GM21723 (cell line): ENCODE measurements at regions not wholly inside any gene's neighbourhood (a gene's known extent, or its start where the extent isn't known, plus 50 kb on each side); places are given as distances from the start of the nearest gene placed in this dataset.
A peak's percentile ranks its signal among the peaks of the same experiment; 100 is the strongest.

Experiments
- ATAC-seq: cut with Tn5 transposase; IDR thresholded peaks from one replicate; pipeline ENCODE4 v1.9.1; 2021; ENCODE audit warnings: mild to moderate bottlenecking, moderate library complexity; ENCODE audit not compliant: unreplicated experiment

DNA sequence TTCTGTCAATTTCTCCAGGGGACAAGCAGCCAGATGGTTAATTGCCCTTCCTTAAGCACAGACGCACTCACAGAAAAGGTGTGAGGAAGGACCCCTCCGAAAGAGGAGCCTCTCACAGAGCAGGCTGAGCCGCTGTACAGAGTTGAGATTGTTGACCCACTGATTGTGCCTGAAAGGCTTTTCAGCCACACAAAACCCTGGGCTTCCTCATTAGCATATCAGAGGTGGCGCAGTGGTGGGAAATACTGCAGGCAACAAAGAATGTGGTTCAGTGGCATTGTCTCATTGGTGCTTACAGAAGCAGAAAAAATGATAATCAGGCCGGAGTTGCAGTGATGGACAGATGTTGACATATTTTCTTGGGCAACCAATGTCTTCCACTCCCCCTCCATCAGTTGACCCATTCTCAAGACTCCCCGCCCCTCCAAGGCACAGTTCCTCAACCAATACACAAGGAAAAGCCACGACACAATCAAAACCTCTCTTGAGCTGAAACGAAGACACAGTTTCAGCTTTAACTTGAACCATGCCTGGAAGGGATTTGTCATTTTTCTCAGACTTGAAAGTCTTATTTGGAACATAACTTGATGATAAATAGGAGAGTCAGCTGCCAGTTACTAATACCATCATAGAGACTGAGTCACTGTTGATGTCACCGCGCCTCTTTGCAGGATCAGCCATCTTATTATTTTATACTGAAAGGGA is 53.1 kb downstream of the ATXN3L start:
- ATAC-seq = no peak

DNA sequence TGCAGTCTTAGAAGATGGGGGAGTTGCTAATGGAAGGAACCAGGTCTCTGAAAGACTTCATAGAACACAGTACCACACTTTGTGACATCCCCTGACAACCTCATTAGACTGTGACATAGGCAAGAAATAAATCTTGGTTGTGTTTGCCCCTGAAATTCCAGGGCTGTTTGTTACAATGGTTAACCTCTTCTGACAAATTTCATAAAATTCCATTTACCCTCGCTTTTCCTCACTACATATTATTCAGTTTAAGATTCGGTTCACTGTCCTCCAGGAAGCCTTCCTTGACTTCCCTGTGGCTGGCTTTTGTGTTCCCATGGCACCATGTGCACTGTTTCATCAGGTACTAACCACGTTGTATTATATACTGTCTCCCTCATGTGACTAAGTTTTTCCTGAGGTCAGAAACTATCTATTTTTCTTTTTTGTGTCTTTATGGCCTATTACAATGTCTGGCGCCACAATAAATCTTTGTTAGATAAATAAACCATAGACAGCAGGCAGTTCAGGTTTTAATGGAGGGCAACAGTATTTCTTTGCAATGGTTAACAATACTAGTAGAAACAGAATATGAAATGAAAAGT is 54.2 kb downstream of the ATXN3L start:
- ATAC-seq = no peak

DNA sequence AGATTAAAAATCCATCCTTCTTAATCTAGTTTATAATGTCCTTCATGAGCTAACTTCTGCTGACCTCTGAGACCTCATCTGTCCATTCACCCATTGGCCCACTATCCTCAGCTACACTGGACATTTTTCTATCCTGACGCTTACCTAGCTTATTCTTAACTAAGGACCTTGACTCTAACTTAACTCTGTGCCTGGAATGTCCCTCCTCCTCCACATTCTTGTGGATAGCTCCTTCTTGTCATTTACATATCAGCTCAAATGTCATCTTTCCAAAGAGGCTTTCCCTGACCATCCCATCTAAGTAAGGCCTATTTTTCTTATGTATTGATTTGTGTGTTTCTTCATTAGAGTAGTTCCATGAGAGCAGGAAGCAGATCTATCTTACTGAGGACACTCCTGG is 54.7 kb downstream of the ATXN3L start:
- no peak for ATAC-seq

DNA sequence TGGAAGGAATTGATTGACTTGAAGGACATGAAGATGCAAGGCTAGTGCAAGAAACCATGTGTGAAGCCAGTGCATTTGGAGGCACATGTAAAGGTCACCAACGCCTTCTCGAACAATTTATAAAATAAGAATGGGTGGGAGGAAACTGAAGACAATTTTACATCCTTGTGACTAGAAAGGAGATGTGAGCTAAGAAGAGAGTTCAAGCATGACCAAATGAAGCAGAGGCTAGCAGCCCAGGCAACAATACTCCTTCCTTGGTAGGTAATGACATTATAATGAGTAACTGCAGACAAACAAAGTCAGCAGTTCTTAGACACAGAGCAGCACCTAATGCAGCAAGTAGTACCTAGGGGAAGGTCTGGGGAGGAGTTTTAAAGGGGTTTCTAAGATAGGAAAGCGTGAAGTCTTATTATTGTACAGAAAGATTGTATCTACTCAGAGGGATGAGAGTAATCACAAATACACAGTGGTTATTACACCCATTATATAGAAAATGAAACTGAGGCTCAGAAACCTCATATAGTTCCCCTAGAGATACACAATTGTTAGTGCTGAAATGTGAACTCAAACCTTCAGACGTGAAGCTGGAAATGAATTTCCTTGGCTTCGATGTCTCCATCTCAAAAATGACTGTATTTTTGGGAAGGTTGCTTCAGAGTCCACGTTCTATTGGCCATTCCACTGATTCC is 56.1 kb downstream of the ATXN3L start:
- peak; percentile 76 for ATAC-seq

DNA sequence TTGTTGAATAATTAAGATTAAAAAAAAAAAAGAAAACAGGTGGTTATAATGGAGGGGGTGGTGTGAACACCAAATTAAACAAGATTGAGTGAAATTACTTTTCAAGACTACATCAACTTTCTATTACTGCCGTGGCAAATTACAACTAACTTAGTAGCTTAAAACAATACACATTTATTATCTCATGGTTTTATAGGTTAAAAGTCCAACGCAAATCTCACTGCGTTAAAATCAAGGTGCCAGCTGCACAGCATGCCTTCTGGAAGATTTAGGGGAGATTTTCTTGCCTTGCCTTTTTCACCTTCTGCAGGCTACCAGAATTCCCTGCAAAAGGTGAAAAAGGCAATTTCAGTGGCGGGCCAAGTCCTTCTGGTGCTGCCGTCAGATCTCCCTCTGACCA is 58.5 kb downstream of the ATXN3L start:
- ATAC-seq = no peak

DNA sequence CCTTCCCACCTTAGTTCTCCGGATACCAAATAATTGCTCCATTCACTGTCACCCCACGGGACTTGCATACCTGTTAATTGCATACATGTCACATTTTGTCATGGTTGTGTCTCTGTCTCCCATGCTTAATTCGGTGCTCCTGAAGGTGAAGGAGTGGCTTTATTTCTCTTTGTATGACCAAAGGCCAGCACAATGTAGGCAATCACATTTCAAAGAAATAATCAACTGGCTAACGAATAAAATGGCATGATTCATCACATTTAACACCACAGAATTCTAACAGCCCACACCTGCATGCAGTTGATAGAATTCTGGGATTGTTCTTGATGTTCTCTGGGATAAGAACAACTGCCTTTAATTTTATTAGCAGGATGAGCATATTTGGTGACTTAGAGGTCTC is 59.3 kb downstream of the ATXN3L start:
- ATAC-seq = no peak

DNA sequence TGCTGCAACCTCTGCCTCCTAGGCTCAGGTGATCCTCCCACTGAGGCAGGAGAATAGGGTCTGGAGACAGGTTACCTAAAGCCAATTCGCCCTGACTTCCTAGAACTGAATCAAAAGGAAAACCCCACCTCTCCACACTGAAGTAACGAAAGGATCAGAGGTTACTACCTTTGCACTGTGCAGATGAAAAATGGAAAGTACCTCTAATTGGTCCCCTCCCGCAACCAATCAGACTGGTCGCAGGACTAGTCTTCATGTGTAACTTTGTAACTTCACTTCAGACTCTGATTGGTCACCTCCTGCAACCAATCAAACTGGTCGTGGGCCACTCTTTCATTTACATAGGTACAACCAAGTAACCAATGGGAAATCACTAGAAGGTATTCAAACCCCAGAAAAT is 61.1 kb downstream of the ATXN3L start:
- no peak for ATAC-seq

DNA sequence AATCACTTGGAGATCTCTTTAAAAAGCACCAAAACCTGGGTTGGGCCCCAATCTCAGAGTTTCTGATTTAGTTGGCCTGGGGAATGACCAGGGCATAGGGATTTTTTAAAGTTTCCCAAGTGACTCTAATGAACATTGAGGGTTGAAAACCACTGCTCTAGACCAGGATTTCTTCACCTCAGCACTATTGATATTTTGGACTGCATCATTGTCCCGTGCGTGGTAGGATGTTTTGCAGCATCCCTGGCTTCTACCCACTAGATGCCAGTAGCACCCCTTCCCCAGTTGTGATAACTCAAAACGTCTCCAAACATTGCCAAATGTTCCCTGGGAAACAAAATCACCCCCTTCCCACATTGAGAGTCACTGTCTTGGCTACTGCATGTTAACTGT is 61.8 kb downstream of the ATXN3L start:
- peak; percentile 9 for ATAC-seq

DNA sequence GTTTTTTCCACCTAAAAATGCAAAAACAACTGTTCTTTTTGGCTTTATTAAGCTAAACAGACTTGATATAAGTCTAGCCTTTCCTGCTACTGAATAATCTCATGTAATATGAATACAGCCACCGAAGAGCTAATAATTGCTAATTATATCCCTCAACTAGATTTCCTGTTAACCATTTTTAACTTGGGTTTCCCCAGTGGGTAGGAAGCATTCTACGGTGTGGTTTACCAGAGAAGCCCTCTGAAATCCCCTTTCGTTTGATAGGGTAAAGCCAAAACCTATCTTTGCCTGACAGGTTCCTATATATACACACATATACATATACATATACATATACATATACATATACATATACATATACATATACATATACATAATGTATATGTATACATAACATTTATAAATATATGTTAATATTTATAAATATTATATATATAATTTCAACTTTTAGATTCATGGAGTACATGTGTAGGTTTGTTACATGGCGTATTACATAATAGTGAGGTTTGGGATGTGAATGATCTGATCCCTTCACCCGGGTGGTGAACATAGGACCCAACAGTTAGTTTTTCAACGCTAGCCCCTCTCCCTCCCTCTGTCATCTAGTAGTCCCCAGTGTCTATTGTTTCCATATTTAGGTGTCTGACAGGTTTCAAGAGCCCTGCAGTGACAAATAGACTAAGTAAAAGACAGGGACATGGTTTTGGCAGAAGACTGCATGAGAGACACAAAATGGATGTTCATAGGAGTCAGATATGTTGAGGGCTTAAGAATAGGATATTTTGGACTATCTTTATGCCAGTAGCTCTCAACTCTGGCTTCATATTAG is 62.4 kb downstream of the ATXN3L start:
- peak; percentile 68 for ATAC-seq

DNA sequence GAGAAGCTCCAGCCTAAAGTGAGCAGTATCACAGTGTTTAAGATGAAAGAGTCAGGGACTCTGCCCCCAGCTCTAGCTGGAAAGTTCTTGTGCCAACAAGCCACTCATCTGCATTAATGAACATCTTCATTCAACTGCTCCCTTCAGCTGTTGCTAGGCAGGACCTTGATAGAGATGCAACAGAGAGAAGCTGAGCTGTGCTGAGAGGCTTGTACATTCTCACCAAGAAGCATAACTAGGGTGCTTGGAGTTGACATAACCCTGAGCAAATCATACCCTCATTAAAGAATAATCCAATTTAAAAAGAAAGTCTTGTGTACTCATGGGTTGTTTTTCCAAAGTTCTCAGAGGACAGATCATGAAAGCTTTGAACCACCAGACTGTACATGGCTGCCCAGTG is 63.2 kb downstream of the ATXN3L start:
- ATAC-seq = no peak

DNA sequence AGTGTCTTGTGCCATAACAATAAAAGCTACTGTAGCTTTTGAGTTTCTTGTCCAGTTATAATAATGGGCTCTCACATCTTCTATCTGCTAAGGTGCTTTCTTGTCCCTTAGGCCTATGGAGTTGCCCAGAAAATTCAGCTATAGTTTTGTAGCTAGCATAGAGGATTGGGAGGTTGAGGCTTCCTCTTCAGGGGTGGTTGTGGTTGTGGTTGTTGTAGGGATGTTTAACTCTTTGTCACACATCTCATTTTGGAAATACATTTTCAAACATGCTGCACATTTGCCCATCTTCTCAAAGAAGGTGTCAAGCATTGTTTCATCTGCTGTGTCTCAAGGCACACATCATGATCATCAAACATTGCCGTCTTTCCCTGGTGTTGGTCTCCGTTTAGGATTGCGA is 65.0 kb downstream of the ATXN3L start:
- no peak for ATAC-seq

DNA sequence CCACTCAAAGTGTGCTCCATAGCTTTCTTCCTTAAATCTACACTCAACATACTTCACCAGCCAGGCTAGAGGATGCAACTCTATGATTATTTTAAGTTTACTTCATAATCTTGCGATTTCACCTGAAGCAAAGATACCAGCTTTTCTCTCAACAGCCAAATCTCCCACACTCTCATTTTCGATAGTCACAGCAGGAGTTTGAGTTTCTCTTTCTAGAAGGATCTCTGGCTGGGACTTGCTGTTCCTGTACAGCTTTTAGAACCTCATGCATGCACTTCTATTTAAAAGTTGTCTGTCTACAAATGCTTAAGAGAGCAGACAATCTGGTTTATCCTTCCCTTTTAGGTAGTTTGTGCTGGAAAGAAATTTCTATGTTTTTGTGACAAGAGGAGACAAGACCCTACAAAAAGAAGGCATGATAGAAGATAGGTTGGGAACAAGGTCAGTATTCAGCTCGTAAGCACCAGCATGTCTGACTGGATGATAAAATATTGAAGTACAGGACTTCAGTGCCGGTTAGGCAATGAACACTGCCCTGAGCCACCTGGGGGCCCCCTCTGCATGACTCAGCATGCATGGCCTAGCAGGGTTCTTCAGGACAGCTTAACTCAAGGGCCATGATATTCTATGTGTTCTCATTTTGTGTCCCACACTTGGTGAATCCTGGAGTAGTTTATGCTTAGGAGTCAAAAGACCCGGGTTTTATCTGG is 65.6 kb downstream of the ATXN3L start:
- ATAC-seq = peak; percentile 46

DNA sequence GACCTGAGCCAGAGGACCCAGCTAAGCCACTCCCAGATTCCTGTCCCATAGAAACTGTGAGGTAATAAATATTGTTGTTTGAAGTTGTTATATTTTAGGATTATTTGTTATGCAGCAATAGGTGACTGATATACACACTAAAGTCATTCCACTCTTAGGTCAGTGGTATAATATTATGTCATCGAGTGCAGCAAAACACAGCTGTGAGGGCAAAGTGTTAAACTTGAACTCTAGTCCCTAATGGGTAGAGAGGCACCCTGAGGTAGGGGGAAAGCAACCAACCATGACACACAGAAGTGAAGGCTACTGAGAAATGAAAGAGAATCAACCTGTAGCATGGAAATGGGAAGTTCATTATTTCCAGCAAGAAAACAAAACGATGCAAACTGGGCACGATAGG is 66.6 kb downstream of the ATXN3L start:
- no peak for ATAC-seq

DNA sequence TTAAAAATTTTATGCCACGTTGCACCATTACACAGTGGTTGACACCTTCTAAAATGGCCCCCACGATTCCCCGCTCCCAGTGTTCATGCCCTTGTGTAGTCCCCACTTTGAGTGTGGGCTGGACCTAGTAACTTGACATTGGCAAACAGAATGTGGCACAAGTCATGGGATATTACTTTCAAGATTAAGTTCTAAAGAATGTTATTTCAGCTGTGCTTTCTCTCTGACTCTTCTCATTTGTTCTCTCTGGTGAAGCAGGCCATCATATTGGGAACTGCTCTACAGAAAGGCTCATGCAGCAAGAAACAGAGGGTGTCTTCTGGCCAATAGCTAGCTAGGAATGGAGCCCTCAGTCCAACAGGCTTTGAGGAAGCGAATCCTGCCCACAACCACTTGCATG is 67.1 kb downstream of the ATXN3L start:
- no peak for ATAC-seq

DNA sequence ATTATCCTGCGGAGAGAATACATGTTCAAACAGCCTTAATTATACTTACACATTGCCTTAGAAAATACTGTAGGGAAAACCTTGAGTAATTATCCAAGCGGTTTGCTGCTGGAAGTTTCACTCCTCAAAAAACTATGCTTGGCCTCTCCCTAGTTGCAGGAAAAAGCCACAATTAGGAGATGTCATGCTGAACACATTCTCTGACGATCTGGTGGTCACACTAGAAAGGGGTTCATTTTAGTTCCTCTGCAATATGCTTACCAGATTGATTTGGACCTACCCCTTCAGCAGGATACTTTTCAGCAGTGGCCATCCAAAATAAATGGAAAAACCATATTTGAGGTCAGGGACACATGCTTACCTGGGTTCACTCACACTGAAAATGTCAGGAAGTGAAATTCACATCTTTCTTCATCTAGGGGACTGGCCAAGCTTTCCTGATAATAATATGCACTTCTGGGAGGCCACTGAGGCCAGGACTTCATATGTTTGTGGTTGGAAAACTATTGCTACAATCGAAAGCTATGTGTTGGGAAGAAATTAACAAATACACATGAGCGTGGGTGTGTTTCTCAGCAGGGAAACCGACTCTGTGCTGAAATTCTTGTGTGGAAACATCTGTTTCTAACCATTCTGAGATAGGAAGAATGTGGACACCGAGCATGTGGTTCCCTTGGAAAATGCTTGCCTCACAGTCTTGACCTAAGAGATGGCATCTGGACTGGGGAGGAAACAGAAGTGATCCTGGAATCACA is 68.8 kb downstream of the ATXN3L start:
- ATAC-seq = no peak

DNA sequence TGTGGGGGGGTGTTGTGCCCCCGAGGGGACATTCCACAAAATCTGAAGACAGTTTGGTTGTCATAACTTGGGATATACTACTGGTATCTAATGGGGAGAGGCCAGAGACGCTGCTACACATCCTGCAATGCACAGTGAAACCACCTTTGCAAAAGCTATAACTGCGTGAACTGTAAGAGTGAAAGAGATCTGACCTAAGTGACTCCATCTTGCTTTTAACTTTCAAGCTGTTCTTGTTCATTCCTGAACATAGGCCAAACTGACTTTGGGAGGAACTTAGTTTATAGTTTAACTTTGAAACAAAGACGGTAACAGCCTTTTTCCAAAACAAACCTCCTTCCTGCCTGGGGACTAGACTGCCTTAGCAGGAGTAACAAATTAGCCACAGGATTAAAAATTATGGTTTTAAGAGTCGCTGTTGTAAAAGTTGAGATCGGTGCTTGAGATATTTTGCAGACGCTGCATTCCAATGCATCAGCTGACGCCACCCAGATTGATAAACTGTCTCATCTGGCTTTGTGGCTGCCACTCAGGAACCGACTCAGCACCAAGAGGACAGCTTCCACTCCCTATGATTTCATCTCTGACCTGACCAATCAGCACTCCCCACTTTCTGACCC is 70.9 kb downstream of the ATXN3L start:
- no peak for ATAC-seq

DNA sequence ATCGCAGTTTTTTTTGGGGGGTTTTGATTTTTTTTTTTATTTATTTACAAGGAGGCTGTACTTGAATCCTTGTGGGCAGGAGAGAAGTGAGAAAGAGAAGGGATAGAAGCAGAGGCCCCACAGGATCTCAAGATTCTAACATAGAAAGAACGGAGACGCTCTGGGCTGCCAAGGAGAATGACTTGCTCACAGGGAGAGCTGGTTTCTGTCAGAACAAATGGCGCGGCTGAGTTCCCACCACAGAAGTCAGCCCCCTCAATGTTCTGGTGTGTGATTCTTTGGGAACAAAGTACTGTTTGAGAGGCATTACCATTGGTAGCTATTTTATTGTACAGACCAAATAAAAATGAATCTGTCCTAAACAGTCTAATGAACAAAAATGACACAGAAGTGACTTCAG is 80.6 kb downstream of the ATXN3L start:
- ATAC-seq = no peak

DNA sequence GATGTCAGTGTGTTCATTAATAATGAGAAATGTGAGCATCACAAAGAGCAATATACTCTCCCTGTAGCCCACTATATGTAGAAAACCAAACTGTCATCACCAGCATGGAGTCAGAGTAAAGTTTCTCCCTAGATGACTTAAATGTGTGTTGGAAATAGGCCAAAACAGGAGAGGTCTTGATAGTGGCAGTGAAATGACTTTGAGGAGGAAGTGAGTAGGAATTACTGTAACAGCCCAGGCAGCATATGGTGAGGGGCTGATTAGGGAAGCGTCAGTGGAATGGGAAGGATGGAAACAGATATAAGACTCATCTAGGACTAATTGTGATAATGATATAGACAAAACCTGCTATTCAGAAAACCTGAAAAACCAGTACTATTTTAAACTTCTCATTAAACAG is 83.9 kb downstream of the ATXN3L start:
- ATAC-seq = no peak

DNA sequence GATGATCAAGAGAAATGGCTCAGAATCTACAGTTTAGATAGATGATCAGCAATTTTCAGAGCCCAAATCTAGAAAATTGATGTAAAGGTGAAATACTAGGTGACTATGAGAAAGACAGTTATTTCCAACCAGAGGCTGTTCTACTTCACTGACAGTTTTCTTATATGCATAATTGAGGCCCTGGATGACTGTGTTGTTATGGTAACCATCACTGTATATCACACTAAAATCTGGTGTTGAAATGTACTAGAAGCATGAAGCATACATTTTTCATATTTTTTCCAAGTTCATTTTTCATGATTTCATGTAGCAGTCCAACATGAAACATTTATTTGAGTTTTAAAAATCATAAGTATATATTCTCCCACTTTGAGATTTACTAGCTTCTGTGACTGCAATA is 87.4 kb downstream of the ATXN3L start:
- ATAC-seq = no peak

DNA sequence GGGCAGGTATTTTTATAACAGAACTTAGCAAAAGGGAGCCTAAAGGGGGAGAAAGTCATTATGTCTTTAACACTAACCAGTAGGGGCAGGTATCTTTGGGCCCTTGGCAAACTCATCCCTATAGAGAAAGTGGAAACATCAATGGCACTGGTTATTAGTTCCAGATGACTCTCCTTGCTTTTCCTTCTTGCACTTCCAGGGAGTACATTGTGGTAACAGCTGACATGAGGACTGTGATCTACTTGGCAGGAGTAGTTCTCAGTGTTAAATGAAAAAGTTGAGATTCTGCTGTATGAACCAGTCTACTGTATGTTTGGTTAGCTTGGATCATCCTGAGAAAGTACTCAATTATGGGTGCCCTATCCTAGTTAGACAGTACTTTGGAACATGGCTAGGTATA is 93.6 kb downstream of the ATXN3L start:
- ATAC-seq = no peak
